ENCODE measurements at regions not wholly inside any gene's neighbourhood (a gene's known extent, or its start where the extent isn't known, plus 50 kb on each side); places are given as distances from the start of the nearest gene placed in this dataset.

DNA sequence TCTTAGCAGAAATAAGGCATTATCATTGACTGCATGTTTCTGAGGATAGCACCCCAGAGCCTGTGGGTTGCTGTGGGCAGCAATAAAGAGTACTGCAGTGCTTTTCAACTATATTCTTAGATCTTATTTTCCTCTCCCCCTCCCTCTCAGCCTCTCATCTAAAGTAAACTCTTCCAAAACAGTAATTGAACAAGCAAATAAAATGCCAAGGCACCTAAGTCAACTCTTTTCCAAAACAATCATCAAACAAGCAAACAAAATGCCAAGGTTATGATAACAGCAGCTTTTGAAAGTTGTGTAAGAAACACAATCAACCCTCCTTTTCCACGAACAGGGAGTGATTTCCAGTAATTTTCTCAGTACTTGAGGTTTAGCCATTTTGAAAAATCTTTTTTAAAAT lies 1542.6 kb downstream of the AACS start:
- TF ChIP-seq, protein P1, sequence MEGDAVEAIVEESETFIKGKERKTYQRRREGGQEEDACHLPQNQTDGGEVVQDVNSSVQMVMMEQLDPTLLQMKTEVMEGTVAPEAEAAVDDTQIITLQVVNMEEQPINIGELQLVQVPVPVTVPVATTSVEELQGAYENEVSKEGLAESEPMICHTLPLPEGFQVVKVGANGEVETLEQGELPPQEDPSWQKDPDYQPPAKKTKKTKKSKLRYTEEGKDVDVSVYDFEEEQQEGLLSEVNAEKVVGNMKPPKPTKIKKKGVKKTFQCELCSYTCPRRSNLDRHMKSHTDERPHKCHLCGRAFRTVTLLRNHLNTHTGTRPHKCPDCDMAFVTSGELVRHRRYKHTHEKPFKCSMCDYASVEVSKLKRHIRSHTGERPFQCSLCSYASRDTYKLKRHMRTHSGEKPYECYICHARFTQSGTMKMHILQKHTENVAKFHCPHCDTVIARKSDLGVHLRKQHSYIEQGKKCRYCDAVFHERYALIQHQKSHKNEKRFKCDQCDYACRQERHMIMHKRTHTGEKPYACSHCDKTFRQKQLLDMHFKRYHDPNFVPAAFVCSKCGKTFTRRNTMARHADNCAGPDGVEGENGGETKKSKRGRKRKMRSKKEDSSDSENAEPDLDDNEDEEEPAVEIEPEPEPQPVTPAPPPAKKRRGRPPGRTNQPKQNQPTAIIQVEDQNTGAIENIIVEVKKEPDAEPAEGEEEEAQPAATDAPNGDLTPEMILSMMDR (conservative IDR thresholded peaks at IDR 0.05), result no peak
- H3K27ac ChIP-seq, result no peak overlapping the region

DNA sequence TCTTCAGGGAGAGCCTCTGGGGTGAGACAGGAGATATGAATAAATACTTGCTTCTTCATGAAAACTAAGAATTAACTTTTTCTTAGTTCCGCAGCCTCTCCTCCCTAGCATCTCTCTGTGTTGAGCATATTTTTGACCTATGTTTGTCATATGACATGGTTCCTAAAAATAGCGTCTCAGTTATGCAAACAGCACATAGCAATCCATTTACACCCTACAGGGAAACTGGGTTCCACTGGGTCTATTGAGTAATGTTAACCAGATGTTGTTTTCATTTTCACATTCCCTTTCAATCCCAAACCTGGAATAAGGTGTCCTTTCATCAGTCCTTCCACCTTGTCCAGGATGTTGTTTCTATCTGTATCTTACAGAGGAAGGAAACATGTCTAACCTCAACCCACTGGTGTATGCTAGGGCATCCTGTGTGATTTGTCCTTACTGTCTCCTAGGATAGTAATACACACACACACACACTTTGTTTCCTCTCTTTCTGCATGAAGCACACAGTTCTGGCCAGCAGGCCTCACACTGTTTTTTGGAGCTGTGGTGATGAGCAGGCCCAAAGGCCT lies 1543.5 kb downstream of the AACS start:
- H3K27ac ChIP-seq, result no peak overlapping the region
- TF ChIP-seq, protein P1 (conservative IDR thresholded peaks at IDR 0.05), result no peak

DNA sequence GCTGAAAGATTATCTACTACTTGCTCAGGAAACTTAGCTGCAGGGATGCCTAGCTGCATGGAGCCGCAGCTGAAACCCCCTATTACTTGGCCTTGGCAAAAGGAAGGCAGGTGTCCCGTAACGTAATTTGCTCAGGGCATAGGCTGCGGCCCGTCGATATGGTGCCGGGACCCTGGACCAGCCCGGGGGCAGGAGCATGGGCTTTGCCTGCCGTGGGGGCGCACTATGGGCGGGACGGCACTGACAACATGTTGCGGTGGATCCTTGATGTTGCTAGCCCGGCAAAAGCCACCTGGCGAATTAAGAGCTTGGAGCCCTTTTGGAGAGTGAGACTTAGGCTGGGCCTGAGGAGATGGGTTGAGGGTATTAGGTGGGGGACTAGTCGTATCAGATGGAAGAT lies 1551.2 kb downstream of the AACS start:
- H3K27ac ChIP-seq, result no peak overlapping the region
- TF ChIP-seq, protein P1 (conservative IDR thresholded peaks at IDR 0.05), result no peak

DNA sequence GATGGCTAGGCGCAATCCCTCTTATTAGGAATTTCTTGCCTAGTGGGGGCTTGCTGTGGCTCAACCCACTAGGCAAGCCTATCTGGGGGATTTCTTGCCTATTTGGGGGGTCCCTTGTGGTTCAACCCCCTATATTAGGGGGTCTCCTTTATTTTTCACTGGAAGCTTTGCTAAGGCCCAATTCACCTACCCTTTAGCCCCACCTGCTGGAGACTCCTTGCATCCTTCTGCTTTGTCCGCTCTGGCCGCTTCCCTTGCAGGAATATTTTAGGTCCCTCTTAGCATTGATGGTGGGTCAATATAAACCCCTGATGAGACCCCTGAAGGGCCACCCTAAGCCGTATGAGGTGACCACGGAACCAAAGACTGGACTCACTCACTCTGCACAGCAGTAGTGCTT lies 1552.1 kb downstream of the AACS start:
- H3K27ac ChIP-seq, result no peak overlapping the region
- TF ChIP-seq, protein P1 (conservative IDR thresholded peaks at IDR 0.05), result peak; percentile 56

DNA sequence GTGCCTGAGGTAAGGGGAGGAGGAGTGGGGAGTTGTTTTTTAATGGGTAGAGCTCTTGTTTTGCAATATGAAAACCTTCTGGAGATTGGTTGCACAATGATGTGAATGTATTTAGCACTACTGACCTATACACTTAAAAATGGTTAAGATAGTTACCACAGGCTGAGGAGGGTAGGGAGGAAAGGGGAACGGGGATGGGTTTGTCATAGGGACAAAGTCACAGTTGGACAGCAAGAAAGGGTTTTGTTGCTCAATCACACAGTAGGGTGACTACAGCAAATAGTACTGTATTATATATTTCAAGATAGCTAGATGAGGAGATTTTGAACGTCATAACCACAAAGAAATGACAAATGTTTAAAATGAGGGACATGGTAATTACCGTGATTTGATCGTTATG lies 1562.4 kb downstream of the AACS start:
- TF ChIP-seq, protein P1 (conservative IDR thresholded peaks at IDR 0.05), result no peak
- H3K27ac ChIP-seq, result no peak overlapping the region

DNA sequence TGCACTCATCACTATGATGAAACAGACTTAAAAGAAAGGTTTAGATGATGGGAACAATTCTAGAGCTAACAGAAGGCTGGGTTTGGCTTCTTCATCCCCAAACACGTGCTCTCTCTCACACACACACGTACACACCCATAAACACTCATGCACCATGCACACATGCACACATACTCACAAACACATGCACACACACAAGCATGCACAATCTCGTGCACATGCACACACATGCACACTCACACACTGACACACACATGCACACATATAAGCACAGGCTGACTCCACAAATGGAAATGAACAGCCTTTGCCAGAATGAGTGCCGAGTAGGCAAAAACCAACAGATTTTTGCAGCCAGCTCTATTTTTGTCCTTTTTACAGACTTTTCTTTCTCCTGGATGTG lies 1571.6 kb downstream of the AACS start:
- H3K27ac ChIP-seq, result no peak overlapping the region
- TF ChIP-seq, protein P1 (conservative IDR thresholded peaks at IDR 0.05), result no peak

DNA sequence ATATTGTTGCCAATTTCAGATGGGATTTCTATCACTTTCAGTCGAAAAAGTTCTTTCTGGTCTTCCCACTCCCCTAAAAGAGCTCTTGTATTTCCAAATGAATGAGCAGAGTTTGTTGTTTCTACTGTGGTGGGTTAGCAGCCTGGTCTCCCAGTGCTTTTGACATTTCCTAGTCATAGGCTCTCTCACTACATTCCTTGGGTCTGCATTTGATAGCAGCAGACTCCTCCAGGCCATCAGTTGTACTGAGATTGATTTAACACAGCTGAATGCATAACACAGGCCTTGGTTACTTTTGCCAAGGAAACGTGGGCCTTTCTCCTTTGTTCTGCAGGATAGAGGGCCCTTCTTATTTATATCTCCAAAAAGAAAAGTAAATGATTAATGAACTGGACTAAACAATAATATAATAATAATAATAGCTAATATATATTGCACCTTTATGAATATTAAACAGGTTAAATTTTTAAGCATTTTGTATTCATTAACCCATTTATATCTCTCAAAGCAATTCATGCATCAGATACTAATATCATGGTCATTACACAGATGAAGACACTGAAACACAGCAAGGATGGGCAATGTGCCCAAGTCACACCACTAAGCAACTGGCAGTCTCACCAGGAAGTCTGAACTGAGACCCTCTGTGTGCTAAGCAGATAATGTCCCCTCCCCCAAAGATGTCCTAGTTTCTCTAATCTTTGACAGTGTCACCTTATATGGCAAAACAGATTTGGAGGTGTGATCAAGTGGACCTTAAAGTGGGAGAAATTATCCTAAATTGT lies 1579.2 kb downstream of the AACS start:
- H3K27ac ChIP-seq, result no peak overlapping the region
- TF ChIP-seq, protein P1 (conservative IDR thresholded peaks at IDR 0.05), result no peak

Data from VCaP (cell line).